DMS53 (cell line): ENCODE measurements at regions not wholly inside any gene's neighbourhood (a gene's known extent, or its start where the extent isn't known, plus 50 kb on each side); places are given as distances from the start of the nearest gene placed in this dataset.
"Not testable (repeated sequence)": the region's sequence is repeated elsewhere in the genome, so short reads cannot be mapped to it uniquely, and the experiment has no call there.

Experiments used
- DNase-seq: peaks from one replicate; lab custom pipeline; 2025; lab: John Stamatoyannopoulos, UW

DNA sequence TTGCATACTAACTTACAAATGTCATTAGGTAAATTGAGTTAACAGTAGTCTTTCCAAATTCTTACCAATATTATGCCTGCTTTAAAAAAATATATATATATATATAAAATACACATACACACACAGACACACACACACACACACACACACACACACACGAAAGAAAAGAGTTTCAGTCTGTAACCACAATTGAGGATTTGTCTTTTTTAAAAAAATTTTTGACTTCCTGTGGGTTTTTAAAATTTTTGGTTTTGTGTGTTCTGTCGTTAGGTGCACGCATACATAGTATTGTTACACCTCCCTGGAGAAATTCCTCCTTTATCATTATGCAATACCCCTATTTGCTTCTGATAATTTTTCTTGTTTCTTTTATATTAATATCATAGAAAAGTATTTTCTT, 129.3 kb upstream of the LRRC61 start:
- not testable (repeated sequence) for DNase-seq
